GM21515 (cell line): ENCODE measurements at regions not wholly inside any gene's neighbourhood (a gene's known extent, or its start where the extent isn't known, plus 50 kb on each side); places are given as distances from the start of the nearest gene placed in this dataset.

Experiments
- ATAC-seq: cut with Tn5 transposase; IDR thresholded peaks from one replicate; pipeline ENCODE4 v1.9.1; 2021; ENCODE audit not compliant: unreplicated experiment

DNA sequence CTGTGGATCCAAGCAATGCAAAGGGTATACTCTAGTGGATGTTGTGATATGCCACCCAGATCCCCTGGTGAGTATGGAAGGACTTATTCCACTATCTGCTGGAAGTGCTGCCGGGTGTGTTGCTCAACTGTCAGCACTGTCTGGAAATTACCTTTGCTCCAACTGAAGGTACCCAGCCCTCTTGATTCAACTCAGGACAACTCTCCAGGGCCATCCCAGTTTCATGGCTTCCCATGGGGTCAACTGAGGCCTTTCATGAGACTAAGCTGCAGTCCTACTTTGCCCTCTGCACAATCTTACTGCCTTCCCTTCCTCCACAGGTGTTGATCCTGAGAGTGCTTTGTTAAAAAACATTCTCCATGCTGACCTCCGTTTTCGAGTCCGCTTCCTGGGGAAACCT, 99.8 kb downstream of the SPRY1 start:
- ATAC-seq = no peak

DNA sequence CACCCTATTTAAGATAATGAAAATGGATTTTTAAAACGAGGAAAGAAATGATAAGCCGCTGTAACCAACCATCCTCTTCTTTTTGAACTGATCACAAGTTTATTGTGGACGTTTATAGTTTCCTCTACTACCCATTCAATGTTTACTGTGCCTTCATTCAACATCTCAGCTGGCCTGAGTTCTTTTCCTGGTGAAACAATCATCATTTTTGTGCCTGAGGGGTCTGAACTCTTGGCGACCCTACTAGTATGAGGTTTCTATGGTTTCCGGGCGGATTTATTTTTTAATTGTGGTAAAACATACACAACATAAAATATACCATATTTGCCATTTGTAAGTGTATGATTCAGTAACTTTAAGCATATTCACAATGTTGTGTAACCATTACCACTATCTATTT, 100.7 kb downstream of the SPRY1 start:
- no peak for ATAC-seq

- no peak for ATAC-seq
Observed at GRCh38 chr4:123501733-123502132, 105.1 kb downstream of the SPRY1 start.

GRCh38 chr4:123503698-123504363, 107.2 kb downstream of the SPRY1 start:
- ATAC-seq = no peak

DNA sequence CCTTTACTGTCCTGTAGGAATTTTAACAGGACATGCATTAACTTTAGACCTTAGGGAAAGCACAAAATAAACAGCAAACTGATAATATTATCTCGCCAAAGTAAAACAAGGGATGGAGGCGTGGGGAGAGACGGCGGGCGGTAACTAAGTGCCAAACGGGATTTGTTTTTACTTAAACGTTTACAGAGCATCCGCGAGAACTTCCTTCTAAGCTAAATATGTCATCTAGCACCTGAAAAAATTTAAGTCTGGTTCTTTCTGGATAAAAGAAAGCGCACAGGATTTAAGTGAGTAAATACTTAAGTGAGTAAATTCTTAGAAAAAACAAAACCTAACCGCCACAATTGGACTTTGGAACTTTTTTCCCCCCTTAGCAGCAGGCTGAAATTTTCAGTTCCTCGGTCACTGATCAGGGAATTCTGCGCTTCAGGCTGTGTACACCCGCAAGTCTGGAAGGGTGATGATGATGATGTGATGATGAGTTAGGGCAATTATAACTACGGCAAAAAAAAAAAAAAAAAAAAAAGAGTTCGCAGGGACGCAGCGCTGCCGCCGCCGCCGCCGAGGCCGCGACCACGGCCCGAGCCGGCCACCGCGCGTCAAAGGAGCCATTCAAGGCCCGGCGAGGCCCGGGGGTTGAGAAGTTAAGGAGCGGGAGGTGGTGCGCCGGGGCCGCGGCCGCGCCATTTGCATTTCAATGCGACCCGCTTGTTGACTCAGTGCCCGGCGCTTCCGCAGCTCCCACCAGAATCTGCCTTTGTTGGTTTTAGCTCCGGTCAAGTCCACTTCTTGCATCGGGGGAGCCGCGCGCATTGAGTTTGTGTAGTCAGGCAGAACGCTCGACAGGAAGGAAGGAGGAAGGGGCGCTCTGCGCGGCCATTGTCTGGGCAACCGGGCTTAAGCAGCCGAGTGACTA, 108.8 kb downstream of the SPRY1 start:
- no peak for ATAC-seq

DNA sequence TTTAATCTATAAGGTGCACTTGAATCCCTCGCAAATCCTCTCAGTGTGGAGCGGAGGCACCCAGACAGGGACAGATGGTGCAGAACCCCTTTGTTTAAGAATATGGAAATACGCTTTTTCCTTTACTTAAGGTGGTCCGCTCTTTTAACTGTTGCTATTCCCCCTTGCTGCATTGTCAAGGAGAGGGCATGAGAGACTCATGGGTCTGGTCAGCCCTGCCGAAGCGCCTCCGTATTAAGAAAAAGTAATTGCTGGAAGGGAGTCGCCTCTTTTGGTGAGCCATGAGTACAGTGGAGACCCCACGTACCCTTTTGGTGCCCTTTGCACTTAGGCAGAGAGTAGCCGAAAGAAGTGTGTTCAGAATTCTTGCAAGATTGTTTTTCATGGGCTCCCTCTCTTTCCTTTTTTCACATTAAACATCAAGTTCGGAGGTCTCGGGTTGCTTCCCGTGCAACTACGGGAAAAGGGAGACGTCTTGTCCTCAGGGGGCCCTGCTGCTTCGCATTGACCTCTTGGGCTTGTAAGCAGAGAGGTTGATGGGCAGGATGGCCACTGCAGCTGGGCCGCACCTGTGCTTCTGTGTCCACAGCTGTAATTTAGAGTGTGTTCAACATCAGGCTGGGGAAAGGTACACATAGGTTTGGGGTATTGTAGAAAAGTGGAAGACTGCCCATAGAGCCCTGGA, 109.6 kb downstream of the SPRY1 start:
- ATAC-seq = no peak

- ATAC-seq = no peak
Observed at GRCh38 chr4:123507376-123507775, 110.8 kb downstream of the SPRY1 start.

DNA sequence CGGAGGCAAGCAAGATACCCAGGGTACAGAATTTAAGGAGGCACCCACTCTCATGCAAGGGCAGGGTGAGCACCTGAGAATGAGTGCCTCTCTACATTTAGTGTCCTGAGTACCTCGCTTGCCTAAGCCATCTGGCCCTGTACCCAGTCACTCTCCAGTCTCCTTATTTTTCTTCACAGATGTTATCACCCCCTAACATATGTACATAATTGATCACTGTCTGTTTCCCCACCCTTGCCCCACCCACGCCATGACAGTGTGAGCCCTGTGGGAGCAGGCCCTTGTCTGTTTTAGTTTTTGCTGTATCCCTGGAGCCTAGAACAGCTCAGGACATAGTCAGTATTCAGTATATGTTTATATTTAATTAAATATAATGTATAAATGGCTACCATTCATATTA, 113.6 kb downstream of the SPRY1 start:
- no peak for ATAC-seq

- no peak for ATAC-seq
Observed at GRCh38 chr4:123510659-123511058, 114.1 kb downstream of the SPRY1 start.

- ATAC-seq = no peak
Observed at GRCh38 chr4:123516576-123516975, 120.0 kb downstream of the SPRY1 start.

GRCh38 chr4:123517176-123517575, 120.6 kb downstream of the SPRY1 start:
- no peak for ATAC-seq

DNA sequence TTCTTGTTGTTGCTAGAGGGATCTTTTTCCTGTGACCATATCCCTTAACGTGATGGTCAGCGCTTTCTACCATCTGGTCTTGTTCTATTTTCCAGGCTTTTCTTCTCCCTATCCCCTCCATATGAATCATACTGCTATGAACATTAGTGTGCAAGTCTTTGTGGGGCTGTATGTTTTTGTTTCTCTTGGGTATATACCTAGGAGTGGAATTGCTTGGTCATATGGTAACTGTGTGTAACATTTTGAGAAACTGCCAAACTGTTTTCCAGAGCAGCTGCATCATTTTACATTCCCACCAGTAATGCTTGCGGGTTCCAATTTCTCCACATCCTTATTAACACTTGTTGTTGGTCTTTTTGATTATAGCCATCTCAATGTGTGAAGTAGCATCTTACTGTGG, 121.4 kb downstream of the SPRY1 start:
- ATAC-seq = no peak

- no peak for ATAC-seq
Observed at GRCh38 chr4:123520325-123520724, 123.7 kb downstream of the SPRY1 start.

GRCh38 chr4:123522081-123522480, 125.5 kb downstream of the SPRY1 start:
- no peak for ATAC-seq

DNA sequence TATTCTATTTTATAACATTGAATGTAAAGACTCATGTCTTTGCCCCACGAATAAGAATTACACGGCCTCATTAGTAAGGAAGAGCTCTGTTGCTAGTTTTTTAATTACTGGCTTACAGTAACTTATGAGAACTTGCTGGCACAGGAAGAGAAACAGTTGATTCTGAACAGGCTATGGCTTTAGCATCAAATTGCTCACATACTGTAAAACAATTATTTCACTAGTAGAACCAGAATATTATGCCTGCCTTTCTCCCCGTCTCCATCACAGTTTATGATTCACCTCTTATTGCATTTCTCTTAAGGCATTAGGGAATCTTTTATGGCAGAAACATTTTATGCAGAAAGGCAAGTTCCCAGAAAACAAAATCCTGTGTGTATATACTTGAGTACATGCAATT, 126.1 kb downstream of the SPRY1 start:
- no peak for ATAC-seq

GRCh38 chr4:123524958-123525628, 128.5 kb downstream of the SPRY1 start:
- ATAC-seq = no peak

- no peak for ATAC-seq
Observed at GRCh38 chr4:123526511-123526910, 129.9 kb downstream of the SPRY1 start.

DNA sequence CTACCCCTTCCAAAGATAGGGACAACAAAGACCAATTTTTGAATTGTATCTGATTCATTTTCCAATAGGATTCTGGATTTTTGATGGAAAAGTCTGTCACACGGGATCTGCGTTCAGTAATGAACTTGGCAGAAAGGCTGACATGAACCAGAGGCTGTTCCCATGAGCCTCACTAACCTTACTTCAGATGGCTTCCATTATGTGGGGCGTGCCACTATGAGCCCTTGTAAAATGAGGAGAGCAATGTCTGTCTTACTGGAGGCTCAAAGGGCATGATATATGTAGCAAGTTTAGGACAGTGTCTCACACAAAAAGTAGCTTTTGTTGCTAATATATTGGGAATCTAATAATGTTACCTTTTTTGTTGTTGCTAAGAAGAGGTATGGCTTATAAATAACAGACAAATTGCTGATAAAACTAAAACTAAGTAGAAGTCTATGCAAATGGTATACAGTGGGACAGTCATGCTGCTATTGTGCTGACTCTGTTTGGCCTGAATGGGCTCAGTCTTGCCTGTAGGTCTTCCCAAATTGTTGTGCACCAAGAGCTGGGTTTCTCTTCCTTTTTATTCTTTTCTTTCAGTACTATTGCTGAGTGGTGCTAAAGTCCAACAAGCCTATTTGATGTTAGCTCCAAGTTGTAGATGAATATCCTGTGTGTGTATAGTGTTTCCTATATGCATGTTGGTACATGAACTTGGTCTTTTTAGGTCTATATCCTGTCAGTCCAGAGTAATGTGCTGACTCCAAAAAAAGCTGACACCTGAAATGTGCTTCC, 132.1 kb downstream of the SPRY1 start:
- ATAC-seq = no peak

DNA sequence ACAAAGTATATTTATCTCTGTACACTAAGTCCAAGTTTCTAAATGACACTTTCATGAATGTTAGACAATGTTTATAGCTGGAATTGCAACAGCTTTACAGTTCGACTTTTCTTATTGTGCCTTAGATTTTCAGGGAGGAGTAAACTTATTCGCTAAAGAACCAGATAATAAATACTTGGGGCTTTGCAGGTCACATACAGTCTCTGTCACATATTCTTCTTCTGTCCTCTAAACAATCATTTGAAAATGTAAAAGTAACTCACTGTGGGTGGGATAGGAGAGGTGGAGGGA, 132.6 kb downstream of the SPRY1 start:
- ATAC-seq = no peak

DNA sequence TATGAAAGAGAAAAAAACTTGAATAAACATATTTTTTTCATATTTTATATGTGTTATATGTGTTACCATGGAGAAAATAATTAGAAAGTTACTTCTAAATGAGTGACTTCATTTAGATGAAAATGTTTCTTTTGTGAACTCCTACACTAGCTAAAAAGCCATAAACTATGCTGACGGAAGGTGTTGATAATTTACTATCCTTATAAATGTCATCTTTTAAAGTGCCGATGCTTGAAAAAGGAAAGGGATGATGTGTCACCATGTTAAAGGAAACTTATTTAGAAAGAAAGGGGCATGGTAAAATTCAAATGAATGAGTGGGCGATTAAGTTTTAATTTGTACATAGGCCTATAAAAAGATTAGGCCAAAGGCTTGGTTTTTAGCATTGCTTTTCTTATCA, 133.8 kb downstream of the SPRY1 start:
- no peak for ATAC-seq
